ENCODE measurements at regions not wholly inside any gene's neighbourhood (a gene's known extent, or its start where the extent isn't known, plus 50 kb on each side); places are given as distances from the start of the nearest gene placed in this dataset.
"Not testable (repeated sequence)": the region's sequence is repeated elsewhere in the genome, so short reads cannot be mapped to it uniquely, and the experiment has no call there.

DNA sequence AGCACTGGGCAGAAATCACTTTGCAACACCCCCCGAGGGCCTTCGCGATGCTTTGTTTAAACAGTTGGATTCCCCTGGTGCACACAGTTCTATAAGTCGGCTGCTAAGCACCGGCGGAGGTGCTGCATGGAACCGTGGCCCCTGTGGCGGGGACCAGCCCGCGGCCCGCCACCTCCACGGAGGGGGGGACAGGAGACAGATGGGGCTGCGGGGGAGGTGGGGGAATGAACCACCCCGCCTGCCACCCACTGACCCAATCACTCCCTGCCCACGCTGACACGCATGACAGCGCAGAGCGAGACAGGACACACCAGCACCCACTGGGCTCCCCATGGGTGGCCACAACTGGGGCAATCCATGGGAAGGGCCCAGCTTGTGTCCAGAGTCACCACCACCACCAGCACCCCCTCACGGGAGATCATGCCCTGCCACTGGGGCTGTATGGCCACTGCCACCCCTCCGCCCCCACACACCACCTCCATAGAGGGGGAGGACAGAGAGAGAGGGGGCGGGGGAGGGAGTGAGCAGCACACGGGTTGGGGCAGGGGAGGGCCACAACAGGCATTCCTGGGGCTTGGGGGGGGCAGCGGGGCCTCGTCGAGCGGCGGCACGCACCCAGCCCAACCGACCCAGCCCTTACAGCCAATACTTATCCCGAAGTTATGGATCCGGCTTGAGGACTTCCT is 118.3 kb upstream of the ANKRD30BL start:
- H3K4me3 Mint-ChIP-seq (ENCODE audit: low read depth) = no peak overlapping the region
- H3K36me3 Mint-ChIP-seq (ENCODE audit: insufficient read depth) = peaks cover 2% of the 10 kb centered on the region
- peaks cover 4% of the 10 kb centered on the region for H3K27me3 Mint-ChIP-seq
- H3K9me3 Mint-ChIP-seq (ENCODE audit: low read depth) = peaks cover 14% of the 10 kb centered on the region
- TF ChIP-seq, protein P1, sequence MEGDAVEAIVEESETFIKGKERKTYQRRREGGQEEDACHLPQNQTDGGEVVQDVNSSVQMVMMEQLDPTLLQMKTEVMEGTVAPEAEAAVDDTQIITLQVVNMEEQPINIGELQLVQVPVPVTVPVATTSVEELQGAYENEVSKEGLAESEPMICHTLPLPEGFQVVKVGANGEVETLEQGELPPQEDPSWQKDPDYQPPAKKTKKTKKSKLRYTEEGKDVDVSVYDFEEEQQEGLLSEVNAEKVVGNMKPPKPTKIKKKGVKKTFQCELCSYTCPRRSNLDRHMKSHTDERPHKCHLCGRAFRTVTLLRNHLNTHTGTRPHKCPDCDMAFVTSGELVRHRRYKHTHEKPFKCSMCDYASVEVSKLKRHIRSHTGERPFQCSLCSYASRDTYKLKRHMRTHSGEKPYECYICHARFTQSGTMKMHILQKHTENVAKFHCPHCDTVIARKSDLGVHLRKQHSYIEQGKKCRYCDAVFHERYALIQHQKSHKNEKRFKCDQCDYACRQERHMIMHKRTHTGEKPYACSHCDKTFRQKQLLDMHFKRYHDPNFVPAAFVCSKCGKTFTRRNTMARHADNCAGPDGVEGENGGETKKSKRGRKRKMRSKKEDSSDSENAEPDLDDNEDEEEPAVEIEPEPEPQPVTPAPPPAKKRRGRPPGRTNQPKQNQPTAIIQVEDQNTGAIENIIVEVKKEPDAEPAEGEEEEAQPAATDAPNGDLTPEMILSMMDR (IDR thresholded peaks at IDR 0.05; ENCODE audit: unreplicated experiment) = no peak
- DNase-seq (ENCODE audit: low spot score, unreplicated experiment) = no peak
- H3K27ac Mint-ChIP-seq = no peak overlapping the region
- peaks cover 6% of the 10 kb centered on the region for H3K4me1 Mint-ChIP-seq (ENCODE audit: low read depth)

DNA sequence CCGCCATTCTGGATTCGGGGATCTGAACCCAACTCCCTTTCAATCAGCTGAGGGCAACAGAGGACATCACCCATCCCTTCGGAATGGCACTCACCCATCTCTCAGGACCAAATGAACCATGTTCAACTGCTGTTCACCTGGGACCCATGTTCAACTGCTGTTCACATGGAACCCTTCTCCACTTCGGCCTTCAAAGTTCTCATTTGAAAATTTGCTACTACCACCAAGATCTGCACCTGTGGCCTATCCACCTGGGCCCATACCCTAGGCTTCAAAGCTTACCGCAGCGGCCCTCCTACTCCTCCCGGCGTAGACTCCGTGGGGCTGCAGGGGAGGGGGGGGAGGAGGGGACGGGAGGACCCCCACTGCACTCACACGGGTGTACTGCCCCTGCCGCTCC is 119.2 kb upstream of the ANKRD30BL start:
- peaks cover 14% of the 10 kb centered on the region for H3K9me3 Mint-ChIP-seq (ENCODE audit: low read depth)
- TF ChIP-seq, protein P1 (IDR thresholded peaks at IDR 0.05; ENCODE audit: unreplicated experiment) = no peak

DNA sequence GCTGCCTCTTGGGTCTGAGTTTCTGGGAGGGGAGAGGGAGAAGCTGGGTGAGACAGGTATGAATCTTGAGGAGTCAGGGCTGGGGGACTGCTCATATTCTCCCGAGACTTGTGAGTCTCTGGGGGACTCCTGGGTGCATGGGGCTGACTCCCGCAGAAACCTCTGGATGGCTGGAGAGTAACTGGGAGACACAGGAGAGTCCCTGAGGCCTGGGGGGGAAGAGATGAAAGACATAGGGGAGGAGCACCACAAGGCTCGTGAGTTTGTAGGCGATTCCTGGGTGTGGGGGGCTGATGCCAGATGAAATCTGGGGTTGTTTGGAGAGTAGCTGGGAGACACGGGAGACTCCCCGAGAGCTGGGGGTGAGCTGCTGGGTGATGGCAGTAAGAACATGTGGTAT is 120.4 kb upstream of the ANKRD30BL start:
- H3K9me3 Mint-ChIP-seq (ENCODE audit: low read depth) = peaks cover 14% of the 10 kb centered on the region
- not testable (repeated sequence) for H3K4me3 Mint-ChIP-seq (ENCODE audit: low read depth); H3K27me3 Mint-ChIP-seq; DNase-seq (ENCODE audit: low spot score, unreplicated experiment); H3K27ac Mint-ChIP-seq; H3K36me3 Mint-ChIP-seq (ENCODE audit: insufficient read depth); H3K4me1 Mint-ChIP-seq (ENCODE audit: low read depth)

More for the DNA sequence above, 119.2 kb upstream of the ANKRD30BL start:
- Mint-ChIP-seq H3K4me3 (ENCODE audit: low read depth) (no peak overlapping the region), H3K27ac (no peak overlapping the region), H3K36me3 (ENCODE audit: insufficient read depth) (peaks cover 2% of the 10 kb centered on the region), H3K4me1 (ENCODE audit: low read depth) (peaks cover 6% of the 10 kb centered on the region), H3K27me3 (peaks cover 4% of the 10 kb centered on the region)
- DNase-seq (ENCODE audit: low spot score, unreplicated experiment) = no peak

DNA sequence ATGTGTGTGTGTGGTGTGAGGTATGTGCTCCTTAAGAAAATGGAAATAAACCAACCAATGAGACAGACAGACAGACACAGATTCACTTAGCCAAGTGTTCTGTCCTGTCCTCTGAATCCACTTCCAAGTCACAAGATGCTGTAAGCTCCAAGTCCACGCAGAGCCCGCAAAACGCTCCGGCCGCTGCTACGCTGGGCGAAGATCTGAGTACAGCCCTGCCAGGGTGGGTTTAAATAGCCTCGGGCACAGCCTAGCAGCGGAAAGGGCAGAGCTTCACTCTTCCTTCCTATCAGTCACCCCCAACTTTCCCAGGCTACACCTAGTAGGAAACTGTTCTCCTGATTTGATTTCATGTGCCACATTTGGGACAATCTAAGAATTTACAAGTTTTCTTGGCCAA is 121.2 kb upstream of the ANKRD30BL start:
- Mint-ChIP-seq H3K27ac (no peak overlapping the region), H3K9me3 (ENCODE audit: low read depth) (peaks cover 12% of the 10 kb centered on the region), H3K4me1 (ENCODE audit: low read depth) (peaks cover 6% of the 10 kb centered on the region), H3K36me3 (ENCODE audit: insufficient read depth) (peaks cover 2% of the 10 kb centered on the region), H3K27me3 (peaks cover 4% of the 10 kb centered on the region), H3K4me3 (ENCODE audit: low read depth) (no peak overlapping the region)
- DNase-seq (ENCODE audit: low spot score, unreplicated experiment) = no peak
- TF ChIP-seq, protein P1 (IDR thresholded peaks at IDR 0.05; ENCODE audit: unreplicated experiment) = no peak

DNA sequence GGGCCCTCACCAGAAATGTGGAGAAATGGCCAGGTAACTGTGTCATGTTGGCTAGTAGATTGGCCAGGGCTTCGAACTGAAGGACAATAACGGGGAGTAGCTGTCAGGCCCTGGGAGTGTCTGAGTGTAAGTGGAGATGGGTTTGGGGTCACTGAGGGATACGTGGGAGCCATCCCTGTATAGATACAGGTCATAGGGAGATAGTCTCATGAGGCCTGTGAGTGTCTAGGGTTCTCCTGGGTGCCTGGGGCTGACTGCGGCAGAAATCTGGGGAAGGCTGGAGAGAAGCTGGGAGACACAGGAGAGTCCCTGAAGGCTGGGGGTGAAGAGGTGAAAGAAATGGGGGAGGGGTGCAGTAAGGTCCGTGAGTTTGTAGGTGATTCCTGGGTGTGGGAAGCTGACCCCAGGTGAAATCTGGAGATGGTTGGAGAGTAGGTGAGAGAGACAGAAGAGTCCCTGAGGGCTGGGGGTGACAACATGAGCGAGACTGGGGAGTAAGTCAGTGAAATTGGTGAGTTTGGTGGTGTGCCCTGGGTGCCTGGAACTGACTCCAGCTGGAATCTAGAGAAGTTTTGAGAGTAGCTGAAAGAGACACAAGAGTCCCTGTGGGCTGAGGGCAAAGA is 124.6 kb upstream of the ANKRD30BL start:
- not testable (repeated sequence) for H3K27ac Mint-ChIP-seq; H3K9me3 Mint-ChIP-seq (ENCODE audit: low read depth); H3K27me3 Mint-ChIP-seq; DNase-seq (ENCODE audit: low spot score, unreplicated experiment); H3K4me1 Mint-ChIP-seq (ENCODE audit: low read depth); H3K36me3 Mint-ChIP-seq (ENCODE audit: insufficient read depth); H3K4me3 Mint-ChIP-seq (ENCODE audit: low read depth)

DNA sequence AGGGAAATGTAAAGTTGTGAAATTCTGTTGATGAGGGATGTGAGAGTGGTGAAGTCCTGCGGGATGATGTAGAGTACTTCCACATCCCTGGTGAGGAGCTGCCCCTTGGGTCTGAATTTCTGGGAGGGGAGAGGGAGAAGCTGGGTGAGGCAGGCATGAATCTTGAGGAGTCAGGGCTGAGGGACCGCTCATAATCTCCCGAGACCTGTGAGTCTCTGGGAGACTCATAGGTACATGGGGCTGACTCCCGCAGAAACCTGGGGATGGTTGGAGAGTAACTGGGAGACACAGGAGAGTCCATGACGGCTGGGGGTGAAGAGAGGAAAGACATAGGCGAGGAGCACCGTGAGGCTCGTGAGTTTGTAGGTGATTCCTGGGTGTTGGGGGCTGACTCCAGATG is 126.2 kb upstream of the ANKRD30BL start:
- not testable (repeated sequence) for H3K9me3 Mint-ChIP-seq (ENCODE audit: low read depth); H3K27ac Mint-ChIP-seq; H3K4me3 Mint-ChIP-seq (ENCODE audit: low read depth); H3K36me3 Mint-ChIP-seq (ENCODE audit: insufficient read depth); H3K27me3 Mint-ChIP-seq; H3K4me1 Mint-ChIP-seq (ENCODE audit: low read depth); DNase-seq (ENCODE audit: low spot score, unreplicated experiment)

DNA sequence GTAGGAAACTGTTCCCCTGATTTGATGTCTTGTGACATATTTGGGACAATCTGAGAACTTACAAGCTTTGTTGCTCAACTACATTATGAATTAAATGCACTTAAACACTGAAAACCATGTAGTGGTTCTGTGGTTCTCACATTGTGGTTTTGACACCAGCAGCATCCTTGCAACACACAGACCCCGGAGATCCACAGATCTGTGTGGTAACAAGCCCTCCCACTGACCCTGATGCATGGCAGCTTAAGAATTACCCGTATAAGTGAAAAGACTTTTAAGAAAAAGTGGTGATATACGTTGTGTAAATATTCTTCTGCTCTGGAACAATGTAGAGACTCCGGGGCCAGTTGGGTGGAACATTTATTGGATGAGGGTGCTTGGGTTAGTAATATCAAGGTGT is 127.4 kb upstream of the ANKRD30BL start:
- not testable (repeated sequence) for H3K4me3 Mint-ChIP-seq (ENCODE audit: low read depth); H3K27ac Mint-ChIP-seq; H3K27me3 Mint-ChIP-seq; DNase-seq (ENCODE audit: low spot score, unreplicated experiment); H3K9me3 Mint-ChIP-seq (ENCODE audit: low read depth); H3K36me3 Mint-ChIP-seq (ENCODE audit: insufficient read depth); H3K4me1 Mint-ChIP-seq (ENCODE audit: low read depth)

DNA sequence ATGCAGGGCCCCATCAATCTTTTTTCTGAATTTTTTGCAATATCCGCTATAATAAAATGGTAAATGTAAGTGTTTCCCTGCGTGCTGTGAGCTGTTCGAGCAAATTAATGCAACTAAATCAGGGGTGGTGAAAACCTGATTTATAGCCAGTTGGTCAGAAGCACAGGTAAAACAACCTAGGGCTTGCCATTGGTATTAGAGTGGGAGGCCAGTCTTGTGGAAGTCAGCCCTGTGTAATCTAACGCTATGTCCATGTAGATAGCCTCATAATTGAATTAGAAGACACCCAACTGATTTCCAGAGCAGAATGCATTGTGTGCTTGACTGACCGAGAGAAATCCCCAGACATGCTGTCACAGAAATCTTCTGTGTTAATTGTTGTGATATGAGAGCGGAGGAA is 126.8 kb upstream of the GPR39 start:
- not testable (repeated sequence) for H3K36me3 Mint-ChIP-seq (ENCODE audit: insufficient read depth); H3K9me3 Mint-ChIP-seq (ENCODE audit: low read depth); H3K27me3 Mint-ChIP-seq; H3K27ac Mint-ChIP-seq; DNase-seq (ENCODE audit: low spot score, unreplicated experiment); H3K4me3 Mint-ChIP-seq (ENCODE audit: low read depth); H3K4me1 Mint-ChIP-seq (ENCODE audit: low read depth)

DNA sequence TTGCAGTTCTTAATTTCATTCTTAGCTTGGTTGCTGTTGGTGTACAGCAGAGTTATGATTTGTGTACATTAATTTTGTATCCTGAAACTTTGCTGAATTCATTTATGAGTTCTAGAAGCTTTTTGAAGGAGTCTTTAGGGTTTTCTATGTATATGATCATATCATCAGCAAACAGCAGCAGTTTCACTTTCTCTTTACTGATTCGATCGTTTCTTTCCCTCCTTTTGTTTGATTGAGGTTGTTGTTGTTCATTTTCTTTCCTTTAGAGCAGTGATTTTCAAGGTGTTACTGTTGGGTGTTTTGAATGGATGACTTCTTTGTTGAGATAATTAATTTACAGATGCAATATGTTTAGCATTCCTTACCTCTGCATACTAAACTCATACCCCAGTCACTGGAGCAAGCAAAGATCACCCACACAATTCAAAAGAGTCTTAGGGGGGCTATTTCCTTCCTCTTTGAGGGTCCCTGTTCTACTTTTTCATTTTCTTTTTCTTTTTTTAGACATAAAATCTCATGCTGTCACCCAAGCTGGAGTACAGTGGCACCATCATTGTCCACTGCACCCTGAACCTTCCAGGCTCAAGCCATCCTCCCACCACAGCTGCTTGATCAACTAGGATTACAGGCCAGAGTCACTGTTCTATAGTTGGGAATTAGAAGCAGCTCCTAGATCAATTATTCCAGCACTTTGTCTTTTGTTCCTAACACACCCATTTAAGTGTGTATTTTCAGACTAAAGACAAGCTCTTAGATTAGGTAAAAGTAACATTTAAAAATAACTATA is 115.8 kb upstream of the GPR39 start:
- H3K9me3 Mint-ChIP-seq (ENCODE audit: low read depth); DNase-seq (ENCODE audit: low spot score, unreplicated experiment); H3K36me3 Mint-ChIP-seq (ENCODE audit: insufficient read depth); H3K4me1 Mint-ChIP-seq (ENCODE audit: low read depth); H3K27ac Mint-ChIP-seq; H3K4me3 Mint-ChIP-seq (ENCODE audit: low read depth); H3K27me3 Mint-ChIP-seq: not testable (repeated sequence)

Measured in progenitor cell of endocrine pancreas (in vitro differentiated cells).